ENCODE measurements at regions not wholly inside any gene's neighbourhood (a gene's known extent, or its start where the extent isn't known, plus 50 kb on each side); places are given as distances from the start of the nearest gene placed in this dataset.

DNA sequence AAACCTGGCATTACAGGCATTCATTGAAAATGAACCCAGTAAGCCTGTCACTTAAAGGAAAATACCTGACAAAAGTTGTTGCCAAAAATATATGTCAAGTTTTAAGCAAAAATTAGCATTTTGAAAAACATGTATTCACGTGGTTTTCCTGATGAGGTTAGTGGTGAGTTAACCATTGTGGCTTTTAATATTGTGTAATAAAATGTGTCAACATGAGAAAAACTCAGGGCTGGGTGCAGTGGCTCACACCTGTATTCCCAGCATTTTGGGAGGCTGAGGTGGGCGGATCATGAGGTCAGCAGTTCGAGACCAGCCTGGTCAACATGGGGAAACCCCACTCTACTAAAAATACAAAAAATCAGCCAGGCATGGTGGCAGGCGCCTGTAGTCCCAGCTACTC lies 731.4 kb downstream of the KCNT2 start:
- WGBS (ENCODE audit: insufficient coverage, low coverage, missing lambda C conversion rate) = 48% methylated on average over 4 of the region's 4 CpGs
- H3K4me3 ChIP-seq = no peak overlapping the region
- no peak overlapping the region for H3K9ac ChIP-seq (ENCODE audit: insufficient read depth in 1 of 2, low read depth in 2 of 2, low read length in 2 of 2)
- H3K27me3 ChIP-seq (ENCODE audit: control insufficient read depth in 2 of 2, insufficient read depth in 2 of 2, low read length in 2 of 2) = no peaks in the 10 kb centered on the region
- no TSS peak for BruUV-seq (replicated peaks)
- in situ Hi-C loops (cut with MboI) (loop anchor here (25.0 kb wide), 1 partner anchor 786 kb away; the partner anchor contains the start of gene CFH), intact Hi-C loops (cut with micrococcal nuclease) (no loop called here)
- no peak for FAIRE-seq
- no peak for DNase-seq (ENCODE audit: extremely low read depth in 1 of 4, low spot score in 3 of 4)
- H3K9me1 ChIP-seq (ENCODE audit: control insufficient read depth, insufficient read depth, low read length) = no peaks in the 10 kb centered on the region
- H3K36me3 ChIP-seq (ENCODE audit: control insufficient read depth, insufficient read depth, low read length) = no peaks in the 10 kb centered on the region
- no peak overlapping the region for H2AFZ ChIP-seq (ENCODE audit: low read depth, low read length)
- ChIA-PET POLR2A (no interaction called here), CTCF (ENCODE audit: low intra/inter-chr PET ratio) (no interaction called here)
- H3K4me1 ChIP-seq (replicated peaks in 1 of 2; ENCODE audit: control insufficient read depth in 2 of 2, insufficient read depth in 2 of 2, low read length in 2 of 2) = no peaks in the 10 kb centered on the region
- no peak for ATAC-seq
- no peak overlapping the region for H3K4me2 ChIP-seq (ENCODE audit: insufficient read depth, low read length)
- H4K20me1 ChIP-seq (replicated peaks; ENCODE audit: control insufficient read depth, insufficient read depth, low read length) = no peaks in the 10 kb centered on the region
- no peaks in the 10 kb centered on the region for H3K9me3 ChIP-seq (replicated peaks; ENCODE audit: control insufficient read depth, insufficient read depth, low read depth, low read length)
- H3K27ac ChIP-seq (ENCODE audit: extremely low read depth, low read depth, low read length) = no peak overlapping the region
- TF ChIP-seq CBX5 (IDR thresholded peaks at IDR 0.05; ENCODE audit: borderline replicate concordance, low read depth) = no peak
- peak; percentile 42; the same call in 1 of the 2 replicates for TF ChIP-seq CEBPB (tag; IDR thresholded peaks at IDR 0.05)
- no peaks in the 10 kb centered on the region for H3K79me2 ChIP-seq (ENCODE audit: control insufficient read depth, insufficient read depth, low read length)

DNA sequence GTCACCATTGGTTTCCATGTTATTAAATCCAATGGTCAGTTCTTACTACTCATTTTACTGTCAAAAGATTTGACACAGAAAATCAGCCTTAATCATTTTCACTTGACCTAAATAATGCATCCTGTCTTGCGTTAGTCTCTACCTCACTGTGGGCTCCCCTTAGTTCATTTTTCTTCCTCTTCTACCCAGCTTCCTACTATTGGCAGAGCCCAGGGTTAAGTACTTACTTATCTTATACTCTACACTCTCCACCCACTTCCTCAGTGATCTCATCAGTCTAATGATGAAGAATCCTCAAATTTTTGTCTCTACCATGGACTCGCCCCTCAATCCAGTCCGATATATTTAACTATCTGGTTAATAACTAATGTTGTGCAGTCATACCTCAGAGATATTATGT lies 735.9 kb downstream of the KCNT2 start:
- ATAC-seq (no peak), DNase-seq (ENCODE audit: extremely low read depth in 1 of 4, low spot score in 3 of 4) (no peak), FAIRE-seq (no peak)
- Histone ChIP-seq H3K9ac (ENCODE audit: insufficient read depth in 1 of 2, low read depth in 2 of 2, low read length in 2 of 2) (no peak overlapping the region), H3K4me2 (ENCODE audit: insufficient read depth, low read length) (no peak overlapping the region), H3K79me2 (ENCODE audit: control insufficient read depth, insufficient read depth, low read length) (no peaks in the 10 kb centered on the region), H2AFZ (ENCODE audit: low read depth, low read length) (no peak overlapping the region), H3K27ac (ENCODE audit: extremely low read depth, low read depth, low read length) (no peak overlapping the region), H3K36me3 (ENCODE audit: control insufficient read depth, insufficient read depth, low read length) (no peaks in the 10 kb centered on the region), H3K9me1 (ENCODE audit: control insufficient read depth, insufficient read depth, low read length) (no peaks in the 10 kb centered on the region), H3K9me3 (replicated peaks; ENCODE audit: control insufficient read depth, insufficient read depth, low read depth, low read length) (no peaks in the 10 kb centered on the region; the same call in 1 of the 2 replicates), H3K4me3 (no peak overlapping the region), H3K4me1 (replicated peaks in 1 of 2; ENCODE audit: control insufficient read depth in 2 of 2, insufficient read depth in 2 of 2, low read length in 2 of 2) (peaks cover 0 to 2% of the 10 kb centered on the region in 2 experiments; a peak in 2 of 5 replicates), H3K27me3 (ENCODE audit: control insufficient read depth in 2 of 2, insufficient read depth in 2 of 2, low read length in 2 of 2) (no peaks in the 10 kb centered on the region), H4K20me1 (replicated peaks; ENCODE audit: control insufficient read depth, insufficient read depth, low read length) (no peaks in the 10 kb centered on the region)
- no TSS peak for BruUV-seq (replicated peaks)
- intact Hi-C loops (cut with micrococcal nuclease) (no loop called here), in situ Hi-C loops (cut with MboI) (no loop called here)
- ChIA-PET POLR2A (no interaction called here), CTCF (ENCODE audit: low intra/inter-chr PET ratio) (no interaction called here)
- TF ChIP-seq HNRNPH1 (optimal IDR thresholded peaks at IDR 0.05; ENCODE audit: low read depth, low read length) (no peak), EGR1 (conservative IDR thresholded peaks at IDR 0.05) (peak; percentile 21; the same call in 1 of the 2 replicates)
- WGBS (ENCODE audit: insufficient coverage, low coverage, missing lambda C conversion rate) = 33% methylated on average over 3 of the region's 3 CpGs

All from K562 (cell line).